HG03280 (cell line): ENCODE measurements at regions not wholly inside any gene's neighbourhood (a gene's known extent, or its start where the extent isn't known, plus 50 kb on each side); places are given as distances from the start of the nearest gene placed in this dataset.

Source experiments
- ATAC-seq: cut with Tn5 transposase; IDR thresholded peaks from one replicate; pipeline ENCODE4 v1.9.1; 2021; ENCODE audit warnings: mild to moderate bottlenecking, moderate library complexity; ENCODE audit not compliant: unreplicated experiment

- no peak for ATAC-seq
These were observed 2363.8 kb downstream of the PCDH9 start for GRCh38 chr13:64866331-64866730.

GRCh38 chr13:64855506-64855905, 2374.6 kb downstream of the PCDH9 start:
- ATAC-seq = no peak

- no peak for ATAC-seq
These were observed 2380.1 kb downstream of the PCDH9 start for GRCh38 chr13:64850017-64850416.

- ATAC-seq = no peak
These were observed 2380.9 kb downstream of the PCDH9 start for GRCh38 chr13:64849196-64849595.

DNA sequence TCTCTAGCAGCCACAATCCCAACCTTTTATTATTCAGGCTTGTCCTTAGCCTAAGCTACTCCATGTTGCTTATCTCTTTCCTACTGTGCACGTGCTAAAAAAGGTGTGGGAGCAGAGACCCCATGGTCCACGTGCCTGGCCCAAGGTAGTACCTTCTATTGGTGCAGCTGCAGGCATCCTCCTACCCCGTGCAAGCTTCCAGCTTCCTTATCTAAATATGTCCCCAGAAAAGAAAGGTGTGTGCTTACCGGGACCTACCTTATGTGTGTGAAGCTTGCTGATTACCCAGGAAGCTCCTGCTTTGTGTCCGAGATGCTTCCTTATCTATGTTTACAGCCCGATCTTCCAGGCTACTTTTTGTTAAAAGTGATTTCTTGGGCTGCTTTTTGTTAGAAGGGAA, 2382.4 kb downstream of the PCDH9 start:
- ATAC-seq = no peak

GRCh38 chr13:64845110-64845509, 2385.0 kb downstream of the PCDH9 start:
- ATAC-seq = no peak

GRCh38 chr13:64819081-64819480, 2411.1 kb downstream of the PCDH9 start:
- no peak for ATAC-seq

DNA sequence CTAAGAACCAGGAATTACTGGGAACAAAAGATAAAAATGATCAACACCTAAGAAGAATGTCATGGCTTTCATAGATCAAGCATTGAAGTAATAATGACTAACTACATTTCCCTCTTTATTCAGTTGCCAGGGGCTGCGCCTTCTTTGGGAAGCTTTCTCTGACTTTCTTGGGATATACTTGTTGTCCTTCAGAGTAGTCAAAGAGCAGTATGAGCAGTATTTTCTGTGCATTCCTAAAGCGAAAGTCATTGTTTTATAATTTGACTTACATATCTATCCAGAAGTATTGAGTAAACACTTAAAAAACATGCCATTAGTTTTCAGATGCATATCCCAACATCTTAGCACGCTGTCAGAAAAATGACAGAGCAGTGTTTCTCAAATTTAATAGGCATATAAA, 2412.4 kb downstream of the PCDH9 start:
- no peak for ATAC-seq

DNA sequence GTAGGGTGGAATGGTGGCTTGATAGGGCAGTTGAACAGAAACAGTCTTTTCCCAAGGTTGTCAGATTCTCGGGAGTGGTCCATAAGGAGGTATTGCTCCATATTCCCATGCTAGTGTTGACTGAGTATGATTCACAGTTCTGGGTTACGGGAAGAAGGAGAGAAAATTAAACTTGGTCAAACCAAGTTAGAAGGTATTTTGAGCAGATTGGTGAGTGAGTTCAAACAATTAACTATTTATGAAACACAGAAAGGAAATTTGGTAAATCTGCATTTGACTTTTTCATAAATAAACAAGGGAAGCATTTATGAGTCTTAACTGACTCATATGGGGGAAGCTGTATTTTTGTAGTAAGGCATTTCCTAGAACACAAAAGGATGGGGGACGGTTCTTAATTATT, 2419.4 kb downstream of the PCDH9 start:
- ATAC-seq = no peak

DNA sequence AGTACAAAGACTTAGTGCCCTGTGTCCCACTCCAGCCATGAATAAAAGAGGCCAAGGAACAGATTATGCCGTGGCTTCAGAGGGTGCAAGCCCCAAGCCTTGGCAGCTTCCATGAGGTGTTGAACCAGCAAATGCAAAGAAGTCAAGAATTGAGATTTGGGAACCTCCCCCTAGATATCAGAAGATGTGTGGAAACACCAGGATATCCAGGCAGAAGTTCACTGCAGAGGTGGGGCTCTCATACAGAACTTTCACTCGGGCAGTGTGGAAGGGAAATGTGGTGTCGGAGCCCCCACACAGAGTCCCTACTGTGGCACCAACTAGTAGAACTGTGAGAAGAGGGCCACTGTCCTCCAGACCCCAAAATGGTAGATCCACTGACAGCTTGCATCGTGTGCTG, 2421.4 kb downstream of the PCDH9 start:
- ATAC-seq = no peak

DNA sequence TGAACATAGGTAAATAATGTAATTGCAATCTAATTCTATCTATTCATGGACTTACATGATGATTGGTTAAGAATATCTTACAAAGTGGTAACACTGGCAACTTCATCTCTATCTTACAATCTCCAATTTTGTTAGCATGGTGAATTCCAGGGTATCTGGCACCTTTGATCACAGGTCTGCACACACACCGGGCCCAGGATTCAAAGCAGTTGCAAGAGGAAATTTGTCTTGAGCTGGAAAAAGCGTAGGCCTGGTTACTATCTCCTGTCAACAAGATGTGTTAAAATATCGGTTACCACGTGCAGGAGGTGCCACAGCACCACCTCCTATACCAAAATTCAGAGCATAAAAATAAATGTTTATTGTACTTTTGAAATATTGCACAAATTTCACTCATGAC, 2428.4 kb downstream of the PCDH9 start:
- no peak for ATAC-seq

- ATAC-seq = no peak
These were observed 2431.7 kb downstream of the PCDH9 start for GRCh38 chr13:64798422-64798821.

DNA sequence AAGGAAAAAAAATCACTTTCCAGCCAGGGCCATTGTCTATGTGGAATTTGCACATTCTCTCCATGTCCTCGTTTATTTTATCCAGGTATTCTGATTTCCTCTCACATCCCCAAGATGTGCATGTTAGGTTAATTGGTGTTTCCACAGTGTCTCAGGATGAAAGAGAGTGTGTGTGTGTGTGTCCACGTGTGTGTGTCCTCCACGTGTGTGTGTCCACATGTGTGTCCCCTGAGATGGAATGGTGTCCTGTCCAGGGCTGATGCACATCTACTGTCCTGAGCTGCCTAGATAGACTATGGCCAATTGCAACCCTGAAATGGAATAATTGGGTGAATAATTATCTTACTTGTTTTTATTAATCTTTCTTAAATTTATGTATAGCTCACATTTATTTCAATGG, 2436.5 kb downstream of the PCDH9 start:
- ATAC-seq = no peak

DNA sequence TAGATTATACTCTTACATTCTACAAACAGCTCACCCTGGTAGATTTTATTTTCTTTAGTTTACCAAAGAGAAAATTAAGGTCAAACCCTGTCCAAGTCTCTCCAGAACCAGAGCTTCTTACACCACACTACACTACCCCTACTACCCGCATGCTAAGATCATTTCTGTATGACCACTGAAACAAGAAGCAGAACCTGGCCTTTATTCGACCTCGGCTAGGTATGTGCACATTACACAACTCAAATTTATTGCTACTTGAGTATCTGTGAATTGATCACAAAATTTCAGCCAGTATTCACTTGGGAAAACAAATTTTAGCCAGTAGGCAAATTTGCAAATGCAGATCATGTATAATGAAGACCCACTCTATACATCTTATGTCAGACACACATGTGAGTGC, 2437.0 kb downstream of the PCDH9 start:
- ATAC-seq = no peak

- no peak for ATAC-seq
These were observed 2438.8 kb downstream of the PCDH9 start for GRCh38 chr13:64791373-64791772.

DNA sequence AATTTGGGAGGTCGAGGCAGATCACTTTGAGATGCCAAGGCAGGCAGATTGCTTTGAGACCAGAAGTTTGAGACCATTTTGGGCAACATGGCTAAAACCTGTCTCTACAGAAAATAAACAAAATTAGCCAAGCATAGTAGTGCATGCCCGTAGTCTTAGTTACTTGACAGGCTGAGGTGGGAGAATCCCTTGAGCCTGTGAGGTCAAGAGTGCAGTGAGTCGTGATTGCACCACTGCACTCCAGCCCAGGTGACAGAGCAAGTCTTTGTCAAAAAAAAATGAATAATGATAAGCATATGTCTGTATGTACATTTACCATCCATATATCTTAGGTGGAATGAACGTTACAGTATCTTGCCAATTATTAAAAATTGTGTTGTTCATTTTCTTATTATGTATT, 2447.7 kb downstream of the PCDH9 start:
- ATAC-seq = no peak

DNA sequence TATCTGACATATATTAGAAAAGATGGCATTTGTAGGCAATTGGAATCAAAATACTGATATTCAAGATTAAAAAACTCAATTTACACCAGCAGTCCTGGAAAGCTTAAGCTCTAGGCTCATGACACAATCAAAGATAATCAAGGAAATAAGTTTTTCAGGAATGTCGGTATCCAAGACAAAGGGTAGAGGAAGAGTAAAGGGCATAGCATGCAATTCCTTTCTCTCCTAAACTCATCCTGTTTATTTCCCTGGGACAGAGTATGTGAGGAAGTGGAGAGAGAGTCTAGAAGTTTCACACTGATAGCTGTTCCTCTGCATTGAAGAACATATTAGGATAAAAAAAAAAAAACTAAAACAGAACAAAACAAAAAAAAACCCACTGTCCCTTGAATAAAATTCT, 2452.1 kb downstream of the PCDH9 start:
- ATAC-seq = no peak

DNA sequence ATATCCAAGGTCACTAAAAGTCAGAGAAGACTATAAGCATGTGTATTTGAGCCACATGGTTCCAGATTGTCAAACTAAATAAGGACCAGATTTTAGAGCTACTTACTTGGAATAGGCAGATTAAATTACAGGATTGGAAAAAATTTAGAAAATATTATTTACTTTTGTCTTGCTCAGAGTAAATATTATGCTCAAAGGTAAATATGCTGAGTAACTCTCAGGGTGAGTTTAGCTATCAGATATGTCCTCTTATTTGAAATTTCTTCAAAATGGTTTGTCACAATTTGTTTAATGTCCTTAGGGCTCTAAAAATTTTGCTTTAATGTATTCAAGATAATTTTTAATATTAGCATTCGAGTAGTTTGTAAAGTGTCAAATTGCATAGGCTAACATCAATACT, 2455.2 kb downstream of the PCDH9 start:
- ATAC-seq = no peak

GRCh38 chr13:64770743-64771142, 2459.4 kb downstream of the PCDH9 start:
- no peak for ATAC-seq

DNA sequence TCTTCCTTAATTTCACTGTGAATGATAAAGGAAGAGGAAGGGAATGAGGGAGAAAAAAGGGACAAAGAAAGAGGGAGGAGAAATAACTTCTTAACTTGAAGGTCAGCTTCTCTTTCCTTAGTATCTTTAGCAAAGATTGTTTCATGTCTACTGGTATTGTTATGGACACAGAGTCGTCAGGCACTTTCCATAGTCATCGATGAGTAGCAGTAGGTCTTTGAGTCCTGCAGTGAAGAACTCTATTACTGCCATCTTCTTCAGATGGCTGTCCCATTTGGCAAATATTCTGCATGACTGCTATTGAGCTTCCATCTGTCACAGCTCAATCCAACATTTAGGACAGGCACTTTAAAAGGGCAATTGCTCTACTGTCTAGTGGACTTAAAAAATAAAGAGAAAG, 2463.1 kb downstream of the PCDH9 start:
- no peak for ATAC-seq

DNA sequence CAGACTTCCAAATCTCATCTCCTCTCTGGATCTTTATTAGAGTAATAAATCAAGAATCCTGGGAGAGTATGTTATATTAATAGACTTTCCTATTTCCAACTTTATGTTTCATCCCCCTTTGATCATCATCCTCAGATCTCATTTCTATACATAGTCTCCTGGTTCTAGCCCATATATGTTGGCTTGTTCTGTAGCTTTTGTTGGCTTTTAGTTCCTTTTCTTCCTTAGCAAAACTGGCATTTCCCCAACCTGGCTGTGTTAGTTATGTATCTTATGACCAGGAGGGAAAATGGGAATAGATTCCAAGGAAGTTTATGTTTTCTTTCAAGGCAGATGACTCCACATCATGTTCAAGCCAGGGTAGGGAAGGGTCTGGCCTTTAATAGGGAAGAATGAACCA, 2464.5 kb downstream of the PCDH9 start:
- ATAC-seq = no peak

DNA sequence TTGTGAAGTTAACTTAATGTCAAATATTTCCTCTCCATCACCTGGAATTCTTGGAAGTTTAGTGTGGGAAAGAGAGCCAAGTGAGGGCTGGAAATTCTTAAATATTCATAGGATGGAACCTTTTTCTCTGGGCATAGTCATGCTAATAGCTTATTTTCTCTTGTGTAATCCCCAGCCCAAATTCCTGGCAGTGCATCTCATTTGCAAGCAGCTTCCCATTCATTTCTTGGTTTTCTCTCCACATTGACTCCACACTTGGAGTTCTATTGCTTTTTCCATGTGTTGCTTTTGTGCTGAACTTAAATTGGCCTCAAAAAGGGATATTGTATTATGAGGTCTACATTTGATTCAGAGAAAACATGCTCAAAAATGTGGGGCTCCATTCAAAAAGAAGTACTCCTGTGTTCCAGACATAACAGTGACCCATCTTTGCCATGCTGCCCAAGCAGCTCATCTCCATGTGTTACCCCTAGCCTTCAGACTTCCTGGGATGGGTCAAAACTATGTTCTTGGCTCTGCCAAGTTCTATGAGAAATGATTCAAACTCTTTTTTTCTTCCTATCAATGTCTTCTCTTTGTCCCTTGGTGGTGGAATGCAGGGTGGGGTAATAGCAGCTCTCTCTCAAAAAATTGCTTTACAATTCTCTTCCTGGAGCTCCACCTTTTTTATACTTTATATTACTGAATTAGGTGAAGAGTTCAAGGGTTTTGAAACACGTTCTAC, 2471.5 kb downstream of the PCDH9 start:
- ATAC-seq = no peak

DNA sequence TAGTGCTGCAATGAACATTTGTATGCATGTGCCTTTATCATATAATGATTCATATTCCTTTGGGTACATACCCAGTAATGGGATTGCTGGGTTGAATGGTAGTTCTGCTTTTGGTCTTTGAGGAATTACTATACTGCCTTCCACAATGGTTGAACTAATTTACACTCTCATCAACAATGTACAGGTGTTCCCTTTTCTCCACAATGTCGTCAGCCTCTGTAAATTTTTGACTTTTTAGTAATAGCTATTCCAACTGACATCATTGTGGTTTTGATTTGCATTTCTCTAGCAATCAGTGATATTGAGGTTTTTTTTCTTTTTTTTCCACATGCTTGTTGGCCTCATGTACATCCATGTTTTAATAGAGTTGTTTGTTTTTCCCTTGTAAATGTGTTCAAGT, 2473.5 kb downstream of the PCDH9 start:
- no peak for ATAC-seq
